ENCODE measurements at regions not wholly inside any gene's neighbourhood (a gene's known extent, or its start where the extent isn't known, plus 50 kb on each side); places are given as distances from the start of the nearest gene placed in this dataset.

- TF ChIP-seq CTCF (IDR thresholded peaks at IDR 0.05) (no peak), EP300 (IDR thresholded peaks at IDR 0.05) (no peak), POLR2AphosphoS5 (IDR thresholded peaks at IDR 0.05) (no peak), POLR2A (IDR thresholded peaks at IDR 0.05) (no peak)
Measured at GRCh38 chr2:180190851-180191250, 183.8 kb upstream of the CWC22 start.
